HG03442 (cell line): ENCODE measurements at regions not wholly inside any gene's neighbourhood (a gene's known extent, or its start where the extent isn't known, plus 50 kb on each side); places are given as distances from the start of the nearest gene placed in this dataset.

ENCODE experiments used
- ATAC-seq: cut with Tn5 transposase; IDR thresholded peaks from one replicate; pipeline ENCODE4 v1.9.1; 2021; ENCODE audit warnings: mild to moderate bottlenecking, moderate library complexity; ENCODE audit not compliant: unreplicated experiment

GRCh38 chr2:94939349-94939748 lies 68.1 kb downstream of the TEKT4 start:
- no peak for ATAC-seq

DNA sequence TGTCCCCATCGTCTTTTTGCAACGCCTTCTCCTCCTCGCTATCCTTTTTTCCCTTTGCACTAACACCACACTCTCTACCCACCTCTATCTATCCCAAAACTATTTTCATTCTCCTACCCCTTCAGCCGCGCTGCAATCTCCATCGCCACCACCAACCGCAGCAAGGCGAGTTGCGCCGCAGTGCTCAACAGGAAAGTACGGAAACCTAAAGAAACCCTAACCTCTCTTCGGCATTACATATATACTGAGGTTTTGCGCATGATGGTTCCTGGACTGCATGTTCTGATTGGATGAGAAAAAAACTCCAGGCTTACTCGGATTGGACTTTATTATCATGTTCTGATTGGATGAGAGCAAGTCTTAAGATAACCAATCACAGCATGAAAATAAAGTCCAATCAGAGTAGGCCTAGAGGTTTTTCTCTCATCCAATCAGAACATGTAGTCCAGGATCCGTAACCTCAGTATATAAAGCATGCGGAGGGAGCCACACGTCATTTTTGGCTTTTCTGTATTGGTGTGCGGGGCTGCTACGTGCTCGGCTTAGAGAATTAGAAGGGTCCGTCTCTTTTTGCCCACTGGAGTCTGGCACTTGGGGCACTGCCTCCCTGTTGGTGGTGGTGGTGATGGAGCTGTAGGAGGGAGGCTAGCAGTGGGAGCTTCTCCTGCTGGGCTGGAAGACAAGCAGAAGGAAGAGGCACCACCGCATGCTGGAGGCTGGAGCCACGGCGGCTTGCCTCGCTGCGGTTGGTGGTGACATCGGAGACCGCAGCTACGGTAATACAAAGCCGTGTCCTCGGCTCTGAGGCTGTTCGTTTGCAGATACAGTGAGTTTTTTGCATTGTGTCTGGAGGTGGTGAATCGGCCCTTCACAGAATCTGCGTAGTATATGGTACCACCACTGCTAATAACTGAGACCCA lies 76.1 kb downstream of the TEKT4 start:
- ATAC-seq, result no peak

GRCh38 chr2:94955702-94956101 lies 69.8 kb upstream of the MAL start:
- ATAC-seq, result no peak

GRCh38 chr2:94956797-94957391 lies 68.6 kb upstream of the MAL start:
- peak; percentile 61 for ATAC-seq

- ATAC-seq, result no peak
These were observed 67.3 kb upstream of the MAL start for GRCh38 chr2:94958245-94958644.

DNA sequence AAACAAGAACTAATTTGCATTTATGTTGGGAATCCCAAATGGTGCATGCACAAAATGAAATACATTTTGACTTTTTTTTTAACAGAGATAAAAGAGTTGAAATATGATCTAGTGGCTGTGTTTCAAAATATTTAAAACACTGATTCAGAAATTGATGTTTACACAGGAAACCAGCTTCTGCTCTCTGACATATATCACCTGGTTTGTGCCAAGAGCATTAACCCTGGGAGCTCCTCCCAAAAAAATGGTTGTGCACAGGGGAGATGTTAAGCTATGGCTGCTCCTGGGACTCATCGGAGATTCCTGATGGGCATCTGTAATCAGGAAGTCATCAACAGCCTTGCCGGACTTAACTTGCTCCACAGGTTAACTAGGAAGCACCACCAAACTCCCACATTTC lies 65.2 kb upstream of the MAL start:
- ATAC-seq, result no peak

GRCh38 chr2:94960751-94961150 lies 64.8 kb upstream of the MAL start:
- ATAC-seq, result no peak

- no peak for ATAC-seq
These were observed 61.3 kb upstream of the MAL start for GRCh38 chr2:94964193-94964592.

- ATAC-seq, result no peak
These were observed 58.8 kb upstream of the MAL start for GRCh38 chr2:94966689-94967088.

GRCh38 chr2:94970353-94970752 lies 55.2 kb upstream of the MAL start:
- ATAC-seq, result no peak
